ENCODE measurements at regions not wholly inside any gene's neighbourhood (a gene's known extent, or its start where the extent isn't known, plus 50 kb on each side); places are given as distances from the start of the nearest gene placed in this dataset.

- TF ChIP-seq ZNF462 (CRISPR knock-in tag; IDR thresholded peaks at IDR 0.05) (no peak), ETS1 (IDR thresholded peaks at IDR 0.05) (no peak), STAT1 (IDR thresholded peaks at IDR 0.05; ENCODE audit: unreplicated experiment) (no peak), CTCF (conservative IDR thresholded peaks at IDR 0.05; ENCODE audit: low read depth in 2 of 2) (no peak), POLR2AphosphoS5 (IDR thresholded peaks at IDR 0.05; ENCODE audit: low read depth) (no peak), ZNF114 (CRISPR knock-in tag; IDR thresholded peaks at IDR 0.05) (no peak), EZH2 (IDR thresholded peaks at IDR 0.05; ENCODE audit: low read depth, unreplicated experiment) (no peak), CREB1 (CRISPR knock-in tag; IDR thresholded peaks at IDR 0.05; ENCODE audit: low read depth) (no peak), NANOG (IDR thresholded peaks at IDR 0.05; ENCODE audit: borderline replicate concordance) (no peak), ZNF331 (CRISPR knock-in tag; IDR thresholded peaks at IDR 0.05; ENCODE audit: low read depth) (no peak)
Observed at GRCh38 chr4:71958978-71959377, 72.8 kb upstream of the NPFFR2 start (continued).

Measured in GM23338 (cell line).